GM12892 (cell line): ENCODE measurements at regions not wholly inside any gene's neighbourhood (a gene's known extent, or its start where the extent isn't known, plus 50 kb on each side); places are given as distances from the start of the nearest gene placed in this dataset.

Experiments used
- DNase-seq: peaks from one replicate; pipeline ENCODE4 v3.0.0; 2011; ENCODE audit not compliant: insufficient read length
- FAIRE-seq: peaks from 2 replicates; lab custom pipeline; 2011; peaks lifted over from hg19 to GRCh38; lab: Jason Lieb, UNC
- POLR2A ChIP-seq: IDR thresholded peaks from 2 replicates; pipeline ENCODE4 v1.6.1; 2011; ENCODE audit warnings: low read depth, low read length, control low read depth
- POLR2AphosphoS5 ChIP-seq: IDR thresholded peaks from 2 replicates; pipeline ENCODE4 v1.6.1; 2011; ENCODE audit warnings: low read depth, low read length, control low read depth
- TAF1 ChIP-seq: IDR thresholded peaks from 2 replicates; pipeline ENCODE4 v1.6.1; 2011; ENCODE audit warnings: low read depth, mild to moderate bottlenecking, control low read depth, low read length, borderline replicate concordance

GRCh38 chr6:126117251-126117650 is 130.9 kb downstream of the TRMT11 start:
- TF ChIP-seq TAF1 (no peak), POLR2A (no peak), POLR2AphosphoS5 (no peak)
- no peak for DNase-seq
- FAIRE-seq = no peak

GRCh38 chr6:126118058-126118755 is 131.9 kb downstream of the TRMT11 start:
- DNase-seq (no peak), FAIRE-seq (no peak)
- TF ChIP-seq TAF1 (no peak), POLR2AphosphoS5 (no peak), POLR2A (no peak)

GRCh38 chr6:126118936-126119335 is 132.6 kb downstream of the TRMT11 start:
- DNase-seq (no peak), FAIRE-seq (no peak)
- no peak for TF ChIP-seq POLR2AphosphoS5
- TF ChIP-seq TAF1 = no peak
- no peak for TF ChIP-seq POLR2A

- peak; percentile 36 for FAIRE-seq
Observed at GRCh38 chr6:126123226-126123625, 136.9 kb downstream of the TRMT11 start.

GRCh38 chr6:126127659-126128058 is 141.3 kb downstream of the TRMT11 start:
- FAIRE-seq = no peak

More at GRCh38 chr6:126123226-126123625, 136.9 kb downstream of the TRMT11 start:
- DNase-seq = no peak
- TF ChIP-seq POLR2A = no peak
- no peak for TF ChIP-seq POLR2AphosphoS5
- no peak for TF ChIP-seq TAF1

GRCh38 chr6:126131246-126131645 is 144.9 kb downstream of the TRMT11 start:
- FAIRE-seq (no peak), DNase-seq (no peak)
- TF ChIP-seq POLR2A (no peak), POLR2AphosphoS5 (no peak), TAF1 (no peak)

More at GRCh38 chr6:126127659-126128058, 141.3 kb downstream of the TRMT11 start:
- TF ChIP-seq POLR2AphosphoS5 (no peak), POLR2A (no peak), TAF1 (no peak)
- no peak for DNase-seq

- no peak for DNase-seq
Observed at GRCh38 chr6:126133984-126134383, 147.6 kb downstream of the TRMT11 start.

GRCh38 chr6:126134491-126134890 is 148.2 kb downstream of the TRMT11 start:
- no peak for DNase-seq
- FAIRE-seq = no peak
- TF ChIP-seq TAF1 = no peak
- TF ChIP-seq POLR2AphosphoS5 = no peak
- no peak for TF ChIP-seq POLR2A

More at GRCh38 chr6:126133984-126134383, 147.6 kb downstream of the TRMT11 start:
- no peak for FAIRE-seq
- TF ChIP-seq POLR2AphosphoS5 = no peak
- TF ChIP-seq POLR2A = no peak
- no peak for TF ChIP-seq TAF1

GRCh38 chr6:126140015-126140414 is 153.7 kb downstream of the TRMT11 start:
- DNase-seq = no peak
- no peak for TF ChIP-seq TAF1
- no peak for TF ChIP-seq POLR2AphosphoS5
- TF ChIP-seq POLR2A = no peak
- FAIRE-seq = no peak

- no peak for TF ChIP-seq TAF1
- no peak for TF ChIP-seq POLR2A
- no peak for TF ChIP-seq POLR2AphosphoS5
- no peak for FAIRE-seq
- DNase-seq = no peak
Observed at GRCh38 chr6:126143761-126144251, 157.5 kb downstream of the TRMT11 start.

GRCh38 chr6:126145351-126145750 is 159.0 kb downstream of the TRMT11 start:
- DNase-seq = no peak
- TF ChIP-seq TAF1 = no peak
- no peak for TF ChIP-seq POLR2AphosphoS5
- no peak for TF ChIP-seq POLR2A
- FAIRE-seq = no peak

- TF ChIP-seq TAF1 (no peak), POLR2A (no peak), POLR2AphosphoS5 (no peak)
- DNase-seq (no peak), FAIRE-seq (no peak)
Observed at GRCh38 chr6:126147291-126147815, 161.0 kb downstream of the TRMT11 start.
